ENCODE measurements at regions not wholly inside any gene's neighbourhood (a gene's known extent, or its start where the extent isn't known, plus 50 kb on each side); places are given as distances from the start of the nearest gene placed in this dataset.

DNA sequence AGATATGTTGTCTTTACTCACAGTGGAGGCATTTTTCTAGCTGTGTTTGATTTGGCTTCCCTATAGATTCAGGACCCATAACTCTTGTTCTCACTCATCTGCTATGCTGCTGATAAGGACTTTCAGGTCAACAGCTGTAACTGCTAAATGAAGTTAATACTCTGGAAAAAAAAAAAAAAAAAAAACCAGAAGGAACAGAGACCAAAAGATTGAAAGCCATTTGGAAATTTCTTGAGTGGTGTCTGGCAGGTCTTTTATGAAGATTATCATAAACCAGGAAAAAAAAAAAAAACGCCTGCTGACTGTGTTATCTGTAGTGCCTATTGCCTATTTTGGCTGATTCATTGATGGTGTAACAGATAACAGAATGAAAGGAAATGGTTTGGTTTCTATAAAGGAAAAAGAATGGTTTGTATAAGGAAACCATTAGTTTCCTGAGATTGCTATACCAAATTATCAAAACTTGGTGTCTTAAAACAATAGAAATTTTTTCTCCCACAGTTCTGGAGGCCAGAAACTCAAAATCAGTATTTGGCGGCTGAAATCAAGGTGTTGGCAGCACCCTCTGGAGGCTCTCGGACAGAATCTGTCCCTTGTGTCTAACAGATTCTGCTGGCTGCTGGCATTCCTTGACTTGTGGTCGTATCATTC lies 60.5 kb upstream of the BET1 start:
- TF ChIP-seq, protein P1, sequence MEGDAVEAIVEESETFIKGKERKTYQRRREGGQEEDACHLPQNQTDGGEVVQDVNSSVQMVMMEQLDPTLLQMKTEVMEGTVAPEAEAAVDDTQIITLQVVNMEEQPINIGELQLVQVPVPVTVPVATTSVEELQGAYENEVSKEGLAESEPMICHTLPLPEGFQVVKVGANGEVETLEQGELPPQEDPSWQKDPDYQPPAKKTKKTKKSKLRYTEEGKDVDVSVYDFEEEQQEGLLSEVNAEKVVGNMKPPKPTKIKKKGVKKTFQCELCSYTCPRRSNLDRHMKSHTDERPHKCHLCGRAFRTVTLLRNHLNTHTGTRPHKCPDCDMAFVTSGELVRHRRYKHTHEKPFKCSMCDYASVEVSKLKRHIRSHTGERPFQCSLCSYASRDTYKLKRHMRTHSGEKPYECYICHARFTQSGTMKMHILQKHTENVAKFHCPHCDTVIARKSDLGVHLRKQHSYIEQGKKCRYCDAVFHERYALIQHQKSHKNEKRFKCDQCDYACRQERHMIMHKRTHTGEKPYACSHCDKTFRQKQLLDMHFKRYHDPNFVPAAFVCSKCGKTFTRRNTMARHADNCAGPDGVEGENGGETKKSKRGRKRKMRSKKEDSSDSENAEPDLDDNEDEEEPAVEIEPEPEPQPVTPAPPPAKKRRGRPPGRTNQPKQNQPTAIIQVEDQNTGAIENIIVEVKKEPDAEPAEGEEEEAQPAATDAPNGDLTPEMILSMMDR (conservative IDR thresholded peaks at IDR 0.05): no peak
- no peak for TF ChIP-seq EZH2 (IDR thresholded peaks at IDR 0.05; ENCODE audit: low read depth)
